ENCODE measurements at regions not wholly inside any gene's neighbourhood (a gene's known extent, or its start where the extent isn't known, plus 50 kb on each side); places are given as distances from the start of the nearest gene placed in this dataset.

DNA sequence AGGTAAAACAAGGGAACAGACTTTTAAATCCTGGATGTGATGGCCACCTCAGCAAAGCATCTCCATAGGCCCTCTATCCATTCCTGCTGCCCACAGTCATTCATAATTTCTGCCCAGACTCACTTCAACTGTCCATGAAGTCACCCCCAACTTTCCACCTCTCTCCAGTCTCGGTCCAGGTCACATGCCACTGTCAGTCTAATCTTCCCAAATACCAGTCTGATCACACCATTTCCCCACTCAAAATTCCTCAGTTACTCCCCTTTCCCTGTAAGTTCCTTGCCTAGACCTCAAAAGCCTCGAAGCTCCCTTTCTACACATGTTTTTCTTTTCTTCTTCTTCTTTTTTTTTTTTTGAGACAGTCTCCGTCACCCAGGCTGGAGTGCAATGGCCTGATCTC is 51.2 kb upstream of the HOPX start:
- H3K9me3 ChIP-seq (ENCODE audit: insufficient read depth in 2 of 2, low read depth in 1 of 2, low read length in 1 of 2), result no peaks in the 10 kb centered on the region
- no peak overlapping the region for H2BK120ac ChIP-seq (replicated peaks; ENCODE audit: low read depth, low read length)
- no peak for DNase-seq (ENCODE audit: low read depth in 1 of 2, low spot score in 2 of 2)
- no peak for FAIRE-seq
- H3K23me2 ChIP-seq (ENCODE audit: low read depth, low read length), result no peaks in the 10 kb centered on the region; the same call in 1 of the 2 replicates
- H3K27ac ChIP-seq (ENCODE audit: low read depth, low read length), result no peak overlapping the region
- H2BK12ac ChIP-seq (ENCODE audit: low read depth, low read length), result no peak overlapping the region
- no peak overlapping the region for H4K5ac ChIP-seq (ENCODE audit: insufficient read length, low read depth, low read length)
- no peak overlapping the region for H3K9ac ChIP-seq (replicated peaks in 1 of 4; ENCODE audit: extremely low read depth in 1 of 4, low read depth in 3 of 4, low read length in 3 of 4)
- H3K56ac ChIP-seq (replicated peaks; ENCODE audit: insufficient read length, low read depth, low read length), result no peak overlapping the region
- H2AK5ac ChIP-seq (ENCODE audit: low read depth, low read length), result no peak overlapping the region
- no peak overlapping the region for H3K18ac ChIP-seq (ENCODE audit: extremely low read depth, low read length)
- no peaks in the 10 kb centered on the region for H3K36me3 ChIP-seq (ENCODE audit: control insufficient read depth in 2 of 4, insufficient read depth in 4 of 4, low read length in 3 of 4)
- H2BK5ac ChIP-seq (ENCODE audit: low read depth, low read length), result no peak overlapping the region
- no peaks in the 10 kb centered on the region for H3K4me1 ChIP-seq (replicated peaks in 1 of 4; ENCODE audit: control insufficient read depth in 3 of 4, insufficient read depth in 4 of 4, low read length in 3 of 4)
- H3K4me2 ChIP-seq (ENCODE audit: insufficient read depth in 1 of 2, low read depth in 2 of 2, low read length in 2 of 2), result no peak overlapping the region
- no peaks in the 10 kb centered on the region for H3K79me1 ChIP-seq (ENCODE audit: low read depth, low read length)
- no peaks in the 10 kb centered on the region for H3K27me3 ChIP-seq (replicated peaks in 1 of 4; ENCODE audit: control insufficient read depth in 3 of 4, extremely low read depth in 1 of 4, insufficient read depth in 3 of 4, low read length in 3 of 4)
- no peak overlapping the region for H4K8ac ChIP-seq (ENCODE audit: extremely low read depth, insufficient read depth, low read length)
- H2BK15ac ChIP-seq (ENCODE audit: low read length), result no peak overlapping the region
- no peak overlapping the region for H3K23ac ChIP-seq (ENCODE audit: insufficient read length)
- H3K79me2 ChIP-seq (ENCODE audit: control insufficient read depth in 1 of 2, insufficient read depth in 2 of 2, low read length in 2 of 2), result no peaks in the 10 kb centered on the region
- CTCF ChIA-PET (ENCODE audit: partially characterized antibody), result interaction anchor here (1.0 to 2.4 kb wide), 6 partner anchors 12 to 121 kb away, joined by 3 to 10 read pairs (median 4); no protein-coding TSS in a partner anchor
- H3K14ac ChIP-seq (ENCODE audit: insufficient read length), result no peak overlapping the region
- no peak overlapping the region for H4K91ac ChIP-seq (replicated peaks; ENCODE audit: insufficient read length, low read length)
- no peak overlapping the region for H2AFZ ChIP-seq (ENCODE audit: low read length)
- WGBS, 2 experiments (ENCODE audit: extremely low coverage in 1 of 2, insufficient coverage in 1 of 2, insufficient read length in 1 of 2, insufficient replicate concordance in 2 of 2, low coverage in 1 of 2, low lambda C conversion rate in 2 of 2, missing lambda C conversion rate in 1 of 2), result 100% methylated on average over 2 of the region's 3 CpGs; no CpG with 5 or more reads in 1 of the 2 experiments
- no peak for TF ChIP-seq KDM1A (IDR thresholded peaks at IDR 0.05; ENCODE audit: borderline replicate concordance, low read length)
- TF ChIP-seq SUZ12 (IDR thresholded peaks at IDR 0.05; ENCODE audit: low read length), result no peak
- TF ChIP-seq BACH1 (IDR thresholded peaks at IDR 0.05; ENCODE audit: low read length), result no peak
- no peak for TF ChIP-seq CHD1 (IDR thresholded peaks at IDR 0.05; ENCODE audit: low read depth, low read length)
- TF ChIP-seq KDM5A (IDR thresholded peaks at IDR 0.05; ENCODE audit: low read length), result no peak
- no peak for TF ChIP-seq SIRT6 (IDR thresholded peaks at IDR 0.05; ENCODE audit: low read length)
- TF ChIP-seq TBP (IDR thresholded peaks at IDR 0.05; ENCODE audit: low read depth, low read length), result no peak
- TF ChIP-seq POLR2A (IDR thresholded peaks at IDR 0.05; ENCODE audit: control extremely low read depth in 1 of 2, low read depth in 2 of 2, low read length in 2 of 2), result no peak
- TF ChIP-seq GTF2F1 (IDR thresholded peaks at IDR 0.05; ENCODE audit: borderline replicate concordance, low read depth, low read length), result no peak
- TF ChIP-seq EZH2 (IDR thresholded peaks at IDR 0.05; ENCODE audit: low read depth, low read length, severe bottlenecking), result no peak
- no peak for TF ChIP-seq HDAC2 (IDR thresholded peaks at IDR 0.05; ENCODE audit: borderline replicate concordance in 1 of 2, low read depth in 2 of 2, low read length in 2 of 2)
- no peak for TF ChIP-seq RFX5 (IDR thresholded peaks at IDR 0.05; ENCODE audit: borderline replicate concordance, low read depth, low read length)
- H3K4ac ChIP-seq (replicated peaks; ENCODE audit: insufficient read length, low read depth, low read length), result no peak overlapping the region
- no peaks in the 10 kb centered on the region for H4K20me1 ChIP-seq (replicated peaks in 1 of 2; ENCODE audit: control insufficient read depth in 1 of 2, insufficient read depth in 2 of 2, low read length in 2 of 2)
- no peak overlapping the region for H2BK20ac ChIP-seq (ENCODE audit: low read length)
- H3K4me3 ChIP-seq (ENCODE audit: extremely low read depth in 1 of 4, insufficient read depth in 2 of 4, low read depth in 3 of 4, low read length in 4 of 4), result no peak overlapping the region
- POLR2A ChIA-PET (ENCODE audit: partially characterized antibody), result no interaction called here

Measured in H1 (cell line).